ENCODE measurements at regions not wholly inside any gene's neighbourhood (a gene's known extent, or its start where the extent isn't known, plus 50 kb on each side); places are given as distances from the start of the nearest gene placed in this dataset.

DNA sequence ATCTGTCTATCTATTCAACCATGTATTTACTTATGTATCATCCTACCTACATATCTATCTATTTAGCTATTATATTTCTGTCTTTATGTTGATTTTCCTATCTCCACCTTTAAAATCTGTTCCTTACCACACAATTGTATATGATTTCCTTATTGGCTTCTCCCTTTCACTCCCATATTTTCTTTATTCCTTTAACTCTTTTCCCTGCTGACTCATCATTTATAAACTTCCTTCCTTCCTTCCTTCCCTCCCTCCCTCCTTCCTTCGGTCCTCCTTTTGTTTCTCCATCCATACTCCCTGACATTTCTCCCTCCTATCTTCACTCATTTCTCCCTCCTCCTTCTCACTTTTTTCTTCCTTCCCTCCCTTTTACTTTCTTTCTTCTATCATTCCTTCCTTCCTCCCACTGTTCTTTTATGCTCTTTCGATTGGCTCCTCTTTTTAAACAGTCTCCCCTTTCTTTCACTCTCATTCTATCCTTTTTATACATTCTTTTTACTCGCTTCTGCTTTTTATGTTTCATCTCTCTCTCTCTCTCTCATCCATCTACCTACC, 100.3 kb downstream of the RBMX2 start:
- TF ChIP-seq EZH2 (IDR thresholded peaks at IDR 0.05; ENCODE audit: low read length, missing control alignments) = no peak
- TF ChIP-seq, protein P1, sequence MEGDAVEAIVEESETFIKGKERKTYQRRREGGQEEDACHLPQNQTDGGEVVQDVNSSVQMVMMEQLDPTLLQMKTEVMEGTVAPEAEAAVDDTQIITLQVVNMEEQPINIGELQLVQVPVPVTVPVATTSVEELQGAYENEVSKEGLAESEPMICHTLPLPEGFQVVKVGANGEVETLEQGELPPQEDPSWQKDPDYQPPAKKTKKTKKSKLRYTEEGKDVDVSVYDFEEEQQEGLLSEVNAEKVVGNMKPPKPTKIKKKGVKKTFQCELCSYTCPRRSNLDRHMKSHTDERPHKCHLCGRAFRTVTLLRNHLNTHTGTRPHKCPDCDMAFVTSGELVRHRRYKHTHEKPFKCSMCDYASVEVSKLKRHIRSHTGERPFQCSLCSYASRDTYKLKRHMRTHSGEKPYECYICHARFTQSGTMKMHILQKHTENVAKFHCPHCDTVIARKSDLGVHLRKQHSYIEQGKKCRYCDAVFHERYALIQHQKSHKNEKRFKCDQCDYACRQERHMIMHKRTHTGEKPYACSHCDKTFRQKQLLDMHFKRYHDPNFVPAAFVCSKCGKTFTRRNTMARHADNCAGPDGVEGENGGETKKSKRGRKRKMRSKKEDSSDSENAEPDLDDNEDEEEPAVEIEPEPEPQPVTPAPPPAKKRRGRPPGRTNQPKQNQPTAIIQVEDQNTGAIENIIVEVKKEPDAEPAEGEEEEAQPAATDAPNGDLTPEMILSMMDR (conservative IDR thresholded peaks at IDR 0.05 in 1 of 2, IDR thresholded peaks at IDR 0.05 in 1 of 2; ENCODE audit: low read depth in 1 of 2, low read length in 2 of 2) = no peak
